AG10803 (cell line): ENCODE measurements at regions not wholly inside any gene's neighbourhood (a gene's known extent, or its start where the extent isn't known, plus 50 kb on each side); places are given as distances from the start of the nearest gene placed in this dataset.

Experiments
- DNase-seq: peaks from one replicate; pipeline ENCODE4 v3.0.0; 2010; ENCODE audit warnings: low read depth
- H3K4me3 ChIP-seq: 2 replicates; pipeline ENCODE4 v1.5.1; 2011; ENCODE audit warnings: mild to moderate bottlenecking, low read length, control low read depth
- CTCF ChIP-seq: conservative IDR thresholded peaks from 2 replicates; pipeline ENCODE4 v1.5.1; 2011; ENCODE audit warnings: mild to moderate bottlenecking, low read length, control low read depth, inconsistent platforms

GRCh38 chr9:19682397-19682796, 106.4 kb downstream of the SLC24A2 start:
- TF ChIP-seq CTCF: no peak
- H3K4me3 ChIP-seq: no peak overlapping the region
- DNase-seq: no peak

GRCh38 chr9:19681846-19682245, 107.0 kb downstream of the SLC24A2 start:
- TF ChIP-seq CTCF: no peak
- DNase-seq: no peak

GRCh38 chr9:19677924-19678323, 110.9 kb downstream of the SLC24A2 start:
- no peak for TF ChIP-seq CTCF
- no peak for DNase-seq
- H3K4me3 ChIP-seq: no peak overlapping the region

More at GRCh38 chr9:19681846-19682245, 107.0 kb downstream of the SLC24A2 start:
- no peak overlapping the region for H3K4me3 ChIP-seq

- DNase-seq: no peak
Measured at GRCh38 chr9:19675492-19675891, 113.3 kb downstream of the SLC24A2 start.

GRCh38 chr9:19666575-19666974, 122.3 kb downstream of the SLC24A2 start:
- DNase-seq: no peak
- TF ChIP-seq CTCF: no peak
- no peak overlapping the region for H3K4me3 ChIP-seq

More at GRCh38 chr9:19675492-19675891, 113.3 kb downstream of the SLC24A2 start:
- no peak overlapping the region for H3K4me3 ChIP-seq
- no peak for TF ChIP-seq CTCF

- DNase-seq: no peak
- TF ChIP-seq CTCF: no peak
- no peak overlapping the region for H3K4me3 ChIP-seq
Measured at GRCh38 chr9:19665146-19665863, 123.5 kb downstream of the SLC24A2 start.

GRCh38 chr9:19663570-19663969, 125.3 kb downstream of the SLC24A2 start:
- no peak overlapping the region for H3K4me3 ChIP-seq
- TF ChIP-seq CTCF: no peak
- no peak for DNase-seq
